ENCODE measurements at regions not wholly inside any gene's neighbourhood (a gene's known extent, or its start where the extent isn't known, plus 50 kb on each side); places are given as distances from the start of the nearest gene placed in this dataset.

GRCh38 chrX:107574711-107575110 is 53.6 kb upstream of the PRPS1 start:
- TF ChIP-seq RAD21 (IDR thresholded peaks at IDR 0.05; ENCODE audit: low read depth) (no peak), TCF12 (IDR thresholded peaks at IDR 0.05; ENCODE audit: low read depth) (no peak), TAF1 (IDR thresholded peaks at IDR 0.05; ENCODE audit: low read depth) (no peak), TEAD4 (IDR thresholded peaks at IDR 0.05) (no peak), FOXM1 (IDR thresholded peaks at IDR 0.05; ENCODE audit: borderline replicate concordance, low read depth) (no peak), REST (IDR thresholded peaks at IDR 0.05; ENCODE audit: low read depth) (no peak), EP300 (IDR thresholded peaks at IDR 0.05; ENCODE audit: borderline replicate concordance) (no peak), MAX (IDR thresholded peaks at IDR 0.05) (no peak), YY1 (IDR thresholded peaks at IDR 0.05; ENCODE audit: low read depth) (no peak), ZBTB7A (IDR thresholded peaks at IDR 0.05; ENCODE audit: low read depth) (no peak), EGR1 (IDR thresholded peaks at IDR 0.05) (no peak), CEBPB (IDR thresholded peaks at IDR 0.05) (no peak), NFIC (IDR thresholded peaks at IDR 0.05) (no peak), CREB1 (IDR thresholded peaks at IDR 0.05; ENCODE audit: low read depth) (no peak), USF1 (IDR thresholded peaks at IDR 0.05) (no peak)

GRCh38 chrX:107576392-107576791 is 51.9 kb upstream of the PRPS1 start:
- TF ChIP-seq ZBTB7A (IDR thresholded peaks at IDR 0.05; ENCODE audit: low read depth): no peak
- no peak for TF ChIP-seq EGR1 (IDR thresholded peaks at IDR 0.05)
- TF ChIP-seq NFIC (IDR thresholded peaks at IDR 0.05): no peak
- TF ChIP-seq USF1 (IDR thresholded peaks at IDR 0.05): no peak
- no peak for TF ChIP-seq EP300 (IDR thresholded peaks at IDR 0.05; ENCODE audit: borderline replicate concordance)
- TF ChIP-seq TEAD4 (IDR thresholded peaks at IDR 0.05): no peak
- TF ChIP-seq FOXM1 (IDR thresholded peaks at IDR 0.05; ENCODE audit: borderline replicate concordance, low read depth): no peak
- no peak for TF ChIP-seq REST (IDR thresholded peaks at IDR 0.05; ENCODE audit: low read depth)
- no peak for TF ChIP-seq TCF12 (IDR thresholded peaks at IDR 0.05; ENCODE audit: low read depth)
- TF ChIP-seq YY1 (IDR thresholded peaks at IDR 0.05; ENCODE audit: low read depth): no peak

GRCh38 chrX:107576841-107577240 is 51.5 kb upstream of the PRPS1 start:
- TF ChIP-seq TCF12 (IDR thresholded peaks at IDR 0.05; ENCODE audit: low read depth): no peak
- no peak for TF ChIP-seq RAD21 (IDR thresholded peaks at IDR 0.05; ENCODE audit: low read depth)
- no peak for TF ChIP-seq TEAD4 (IDR thresholded peaks at IDR 0.05)
- no peak for TF ChIP-seq ZBTB7A (IDR thresholded peaks at IDR 0.05; ENCODE audit: low read depth)
- TF ChIP-seq YY1 (IDR thresholded peaks at IDR 0.05; ENCODE audit: low read depth): no peak
- TF ChIP-seq USF1 (IDR thresholded peaks at IDR 0.05): no peak
- no peak for TF ChIP-seq EP300 (IDR thresholded peaks at IDR 0.05; ENCODE audit: borderline replicate concordance)
- TF ChIP-seq NFIC (IDR thresholded peaks at IDR 0.05): no peak

- no peak for TF ChIP-seq CREB1 (IDR thresholded peaks at IDR 0.05; ENCODE audit: low read depth)
- TF ChIP-seq ZBTB7A (IDR thresholded peaks at IDR 0.05; ENCODE audit: low read depth): no peak
- no peak for TF ChIP-seq RAD21 (IDR thresholded peaks at IDR 0.05; ENCODE audit: low read depth)
- TF ChIP-seq USF1 (IDR thresholded peaks at IDR 0.05): no peak
- TF ChIP-seq NFIC (IDR thresholded peaks at IDR 0.05): no peak
- no peak for TF ChIP-seq FOXM1 (IDR thresholded peaks at IDR 0.05; ENCODE audit: borderline replicate concordance, low read depth)
- TF ChIP-seq TEAD4 (IDR thresholded peaks at IDR 0.05): no peak
- no peak for TF ChIP-seq MAX (IDR thresholded peaks at IDR 0.05)
- no peak for TF ChIP-seq CEBPB (IDR thresholded peaks at IDR 0.05)
- no peak for TF ChIP-seq EP300 (IDR thresholded peaks at IDR 0.05; ENCODE audit: borderline replicate concordance)
- TF ChIP-seq REST (IDR thresholded peaks at IDR 0.05; ENCODE audit: low read depth): no peak
- TF ChIP-seq YY1 (IDR thresholded peaks at IDR 0.05; ENCODE audit: low read depth): no peak
- no peak for TF ChIP-seq TCF12 (IDR thresholded peaks at IDR 0.05; ENCODE audit: low read depth)
- no peak for TF ChIP-seq TAF1 (IDR thresholded peaks at IDR 0.05; ENCODE audit: low read depth)
- TF ChIP-seq EGR1 (IDR thresholded peaks at IDR 0.05): no peak
Observed at GRCh38 chrX:107577933-107578332, 50.4 kb upstream of the PRPS1 start.

All from Ishikawa (cell line).